Kidney (tissue), 13 donors: ENCODE measurements at regions not wholly inside any gene's neighbourhood (a gene's known extent, or its start where the extent isn't known, plus 50 kb on each side); places are given as distances from the start of the nearest gene placed in this dataset.

Experiments
- DNase-seq, 5 donors: peaks; one replicate each; pipeline ENCODE4 v3.0.0-alpha.2; 2013 to 2020
- FAIRE-seq: peaks from 2 replicates; lab custom pipeline; 2012; peaks lifted over from hg19 to GRCh38; lab: Jason Lieb, UNC
- H3K27ac ChIP-seq, 2 donors: one replicate each; pipeline ENCODE4 v1.7.0; 2013; ENCODE audit warnings: low read depth in 2 of 2, low read length in 2 of 2, inconsistent platforms in 1 of 2
- H3K27me3 ChIP-seq: one replicate; pipeline ENCODE4 v1.7.1; 2013; ENCODE audit warnings: low read length, inconsistent platforms; ENCODE audit not compliant: control insufficient read depth, insufficient read depth
- H3K36me3 ChIP-seq, 3 donors: one replicate each; pipeline versions ENCODE4 v1.7.0 to v1.7.1; 2013; ENCODE audit warnings: low read length in 3 of 3, control low read depth in 1 of 3, inconsistent platforms in 1 of 3; ENCODE audit not compliant: insufficient read depth in 3 of 3, control insufficient read depth in 2 of 3
- H3K4me1 ChIP-seq, 3 donors: one replicate each; pipeline versions ENCODE4 v1.7.0 to v1.7.1; 2013; ENCODE audit warnings: low read length in 3 of 3, inconsistent platforms in 1 of 3, low read depth in 1 of 3; ENCODE audit not compliant: control insufficient read depth in 2 of 3, insufficient read depth in 2 of 3
- H3K4me3 ChIP-seq, 3 donors: one replicate each; pipeline versions ENCODE4 v1.7.0 to v1.8.1; 2013; ENCODE audit warnings: low read length in 3 of 3, control low read depth in 1 of 3, inconsistent platforms in 1 of 3
- H3K9ac ChIP-seq, 3 donors: one replicate each; pipeline versions ENCODE4 v1.7.0 to v1.7.1; 2013; ENCODE audit warnings: low read length in 3 of 3, control low read depth in 1 of 3, inconsistent platforms in 1 of 3
- H3K9me3 ChIP-seq, 3 donors: one replicate each; pipeline versions ENCODE4 v1.7.0 to v1.7.1; 2013; ENCODE audit warnings: low read length in 3 of 3, control low read depth in 1 of 3, inconsistent platforms in 1 of 3; ENCODE audit not compliant: control insufficient read depth in 2 of 3, insufficient read depth in 1 of 3
- CTCF ChIP-seq: IDR thresholded peaks from 3 replicates; pipeline ENCODE4 v1.5.1; 2012; ENCODE audit warnings: mild to moderate bottlenecking, moderate library complexity, borderline replicate concordance; ENCODE audit not compliant: insufficient read depth; ENCODE audit errors: extremely low read depth
- intact Hi-C: fragments of 100-400 bp; cut with DNase I; formaldehyde crosslinking; loops from one replicate; pipeline ENCODE4 v1.11.1; 2022
- donor health status: control.
- donor health status: control.
- donor health status: control.
- donor health status: control.
- donor health status: control.
- donor health status: DM: yes; HTN: yes; CAD: no.
- donor health status: Normal renal cell carcinoma (clear cell type).

GRCh38 chr6:113774127-113774825 is 82.9 kb upstream of the MARCKS start:
- FAIRE-seq: no peak
- no peaks in the 10 kb centered on the region for H3K4me1 ChIP-seq
- H3K36me3 ChIP-seq: no peaks in the 10 kb centered on the region
- no peak overlapping the region for H3K4me3 ChIP-seq
- no peak for DNase-seq
- no peak overlapping the region for H3K9ac ChIP-seq
- TF ChIP-seq CTCF: no peak
- intact Hi-C loops: no loop called here
- H3K9me3 ChIP-seq: no peaks in the 10 kb centered on the region
- no peaks in the 10 kb centered on the region for H3K27me3 ChIP-seq
- H3K27ac ChIP-seq: no peak overlapping the region

- Histone ChIP-seq H3K4me3 (no peak overlapping the region), H3K9ac (no peak overlapping the region), H3K27me3 (no peaks in the 10 kb centered on the region), H3K9me3 (no peaks in the 10 kb centered on the region), H3K27ac (no peak overlapping the region), H3K4me1 (no peaks in the 10 kb centered on the region), H3K36me3 (no peaks in the 10 kb centered on the region)
- intact Hi-C loops: no loop called here
- FAIRE-seq (no peak), DNase-seq (no peak)
- no peak for TF ChIP-seq CTCF
Measured at GRCh38 chr6:113776998-113777397, 80.1 kb upstream of the MARCKS start.

GRCh38 chr6:113777601-113778000 is 79.5 kb upstream of the MARCKS start:
- no peaks in the 10 kb centered on the region for H3K36me3 ChIP-seq
- no peaks in the 10 kb centered on the region for H3K4me1 ChIP-seq
- DNase-seq (no peak), FAIRE-seq (no peak)
- intact Hi-C loops: no loop called here
- no peak overlapping the region for H3K4me3 ChIP-seq
- no peak overlapping the region for H3K9ac ChIP-seq
- H3K27me3 ChIP-seq: no peaks in the 10 kb centered on the region
- no peak for TF ChIP-seq CTCF
- no peak overlapping the region for H3K27ac ChIP-seq
- H3K9me3 ChIP-seq: no peaks in the 10 kb centered on the region

DNA sequence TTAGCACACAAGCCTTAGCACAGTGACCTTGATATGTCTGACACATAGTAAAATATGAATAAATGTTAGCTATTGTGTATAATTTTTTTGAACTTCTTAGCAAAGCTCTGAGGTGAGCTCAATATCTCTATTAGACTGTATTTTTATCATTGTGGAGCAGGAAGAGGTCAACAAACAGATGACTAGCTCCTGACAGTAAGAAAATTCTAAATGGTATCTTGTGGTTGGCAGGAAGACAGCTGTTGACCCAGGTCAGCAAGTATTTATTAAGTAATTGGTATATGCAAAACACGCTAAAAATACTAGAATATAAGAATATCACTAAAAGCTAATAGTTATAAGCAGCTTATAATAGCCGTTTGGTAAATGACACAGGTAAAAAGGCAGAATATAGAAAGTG is 77.5 kb upstream of the MARCKS start:
- intact Hi-C loops: no loop called here
- Histone ChIP-seq H3K27ac (no peak overlapping the region), H3K27me3 (no peaks in the 10 kb centered on the region), H3K36me3 (no peaks in the 10 kb centered on the region), H3K9ac (no peak overlapping the region), H3K4me3 (no peak overlapping the region), H3K9me3 (no peaks in the 10 kb centered on the region), H3K4me1 (no peaks in the 10 kb centered on the region)
- FAIRE-seq (no peak), DNase-seq (peak in 1 of 5 donors; percentile 8)
- no peak for TF ChIP-seq CTCF
